GM12801 (cell line): ENCODE measurements at regions not wholly inside any gene's neighbourhood (a gene's known extent, or its start where the extent isn't known, plus 50 kb on each side); places are given as distances from the start of the nearest gene placed in this dataset.

ENCODE experiments used
- CTCF ChIP-seq: IDR thresholded peaks from one replicate; pipeline ENCODE4 v1.5.1; 2011; ENCODE audit warnings: control low read depth; ENCODE audit not compliant: insufficient read length; ENCODE audit errors: extremely low read depth

GRCh38 chr12:98235301-98235700 is 280.1 kb upstream of the TMPO start:
- TF ChIP-seq CTCF, result no peak

DNA sequence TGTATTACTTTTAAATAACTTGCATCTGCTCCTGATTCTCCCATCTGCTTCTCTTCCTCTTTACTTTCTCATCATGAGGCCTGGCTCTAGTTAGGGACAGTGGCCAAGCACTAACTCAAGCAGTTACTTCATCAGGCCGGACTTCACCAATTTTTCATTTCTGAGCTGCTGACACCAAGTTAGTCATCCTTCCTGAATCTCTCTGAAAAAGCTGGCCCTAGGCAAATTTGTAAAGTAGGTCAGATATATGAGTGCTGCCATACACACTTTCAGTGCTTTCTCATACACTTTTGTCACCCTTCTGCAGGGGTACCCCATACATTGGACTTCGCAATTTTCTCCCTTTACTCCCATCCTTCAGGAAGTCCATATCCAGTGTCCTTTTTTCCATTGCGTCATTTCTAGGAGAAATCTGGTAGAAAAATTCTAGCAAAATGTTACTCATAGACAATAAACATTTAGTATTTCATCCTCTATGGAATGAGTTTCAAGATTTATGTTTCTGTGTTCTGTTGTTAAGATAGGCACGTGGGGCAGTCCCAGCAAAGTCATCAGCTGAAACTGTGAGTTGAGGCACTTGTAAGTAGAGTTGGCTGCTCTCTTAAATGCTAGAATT is 276.8 kb upstream of the TMPO start:
- TF ChIP-seq CTCF, result no peak

DNA sequence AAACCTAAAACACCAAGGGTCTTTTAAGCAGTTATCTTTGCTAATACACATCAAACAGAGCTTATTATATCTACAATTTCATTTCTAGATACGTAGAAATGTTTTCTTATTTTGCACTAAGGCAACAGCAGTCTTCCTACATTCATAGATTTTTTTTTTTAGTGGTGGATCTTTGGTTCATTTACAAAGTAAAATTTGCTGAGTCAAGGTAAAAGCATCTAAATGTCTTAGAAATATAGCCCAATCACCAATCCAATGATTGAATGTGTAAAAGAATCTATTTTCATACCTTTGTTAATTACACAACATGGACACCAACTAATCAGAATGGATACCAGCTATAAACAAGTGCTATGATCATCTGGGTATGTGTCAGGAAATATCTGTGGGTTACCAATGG is 272.2 kb upstream of the TMPO start:
- TF ChIP-seq CTCF, result no peak

- TF ChIP-seq CTCF, result no peak
Observed at GRCh38 chr12:98244136-98244535, 271.3 kb upstream of the TMPO start.

GRCh38 chr12:98253207-98254037 is 262.0 kb upstream of the TMPO start:
- TF ChIP-seq CTCF, result no peak

DNA sequence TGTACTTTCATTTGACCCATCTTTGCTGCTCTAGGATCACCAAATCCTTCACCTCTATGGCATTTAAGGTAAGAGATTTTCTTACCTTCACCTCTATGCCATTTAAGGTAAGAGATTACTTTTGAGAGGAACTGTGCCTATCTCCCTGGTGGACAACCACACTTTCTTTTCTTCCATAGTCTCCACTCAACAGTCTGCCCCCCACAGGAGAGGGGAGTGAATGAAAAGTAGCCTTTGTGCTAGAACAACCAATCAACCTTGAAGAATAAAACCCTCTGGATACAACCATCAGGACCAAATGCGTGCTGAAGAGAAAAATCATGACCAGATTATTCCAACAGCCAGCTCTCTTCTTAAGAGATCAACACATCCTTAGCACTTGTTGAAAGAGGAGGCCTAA is 258.6 kb upstream of the TMPO start:
- TF ChIP-seq CTCF, result no peak

DNA sequence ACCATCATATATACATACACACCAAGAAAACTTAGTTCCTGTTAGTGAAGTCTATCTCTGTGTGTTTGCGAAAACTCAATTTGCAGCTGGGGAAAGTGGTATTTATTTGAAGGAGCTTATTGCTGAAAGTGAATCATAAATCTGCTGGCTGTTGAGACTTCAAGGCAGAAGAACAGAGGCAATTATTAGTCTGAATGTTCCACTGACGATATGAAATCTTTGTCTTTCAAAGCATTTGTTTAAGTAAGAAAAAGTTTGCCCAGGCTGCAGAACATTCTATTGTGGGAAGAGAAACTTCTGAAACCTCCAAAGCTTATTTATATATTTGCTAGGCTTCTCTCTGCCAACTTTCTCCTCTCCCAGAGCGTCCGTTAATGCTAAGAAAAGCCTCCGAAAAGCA is 255.7 kb upstream of the TMPO start:
- no peak for TF ChIP-seq CTCF
